Erythroblast (primary cell): ENCODE measurements at regions not wholly inside any gene's neighbourhood (a gene's known extent, or its start where the extent isn't known, plus 50 kb on each side); places are given as distances from the start of the nearest gene placed in this dataset.
"Not testable (repeated sequence)": the region's sequence is repeated elsewhere in the genome, so short reads cannot be mapped to it uniquely, and the experiment has no call there.

Experiments used
- GATA1 ChIP-seq: IDR thresholded peaks from 2 replicates; pipeline ENCODE4 v1.6.1; 2011; ENCODE audit warnings: low read depth, mild to moderate bottlenecking, control low read depth, low read length, moderate library complexity
- POLR2A ChIP-seq: IDR thresholded peaks from 2 replicates; pipeline ENCODE4 v1.6.1; 2011; ENCODE audit warnings: mild to moderate bottlenecking, low read length

DNA sequence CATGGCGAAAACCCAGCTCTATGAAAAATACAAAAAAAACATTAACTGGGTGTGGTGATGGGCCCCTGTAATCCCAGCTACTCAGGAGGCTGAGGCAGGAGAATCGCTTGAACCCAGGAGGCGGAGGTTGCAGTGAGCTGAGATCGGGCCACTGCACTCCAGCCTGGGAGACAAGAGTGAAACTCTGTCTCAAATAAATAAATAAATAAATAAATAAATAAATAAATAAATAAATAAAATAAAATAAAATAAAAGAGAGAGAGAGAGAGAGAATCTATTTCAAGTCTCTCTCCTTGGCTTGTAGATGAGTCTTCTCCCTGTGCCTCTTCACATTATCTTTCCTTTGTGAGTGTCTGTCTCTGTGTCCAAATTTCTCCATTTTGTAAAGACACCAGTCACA is 442.6 kb upstream of the PROX1 start:
- TF ChIP-seq POLR2A, GATA1: not testable (repeated sequence)
